Endothelial cell of umbilical vein (primary cell): ENCODE measurements at regions not wholly inside any gene's neighbourhood (a gene's known extent, or its start where the extent isn't known, plus 50 kb on each side); places are given as distances from the start of the nearest gene placed in this dataset.

Source experiments
- CTCF ChIP-seq, 2 donors: IDR thresholded peaks; 1 replicate in 1 of 2; 2 replicates in 1 of 2; pipeline ENCODE4 v1.5.1; 2011; ENCODE audit warnings: low read length in 2 of 2, mild to moderate bottlenecking in 2 of 2, moderate library complexity in 2 of 2, control low read depth in 1 of 2, inconsistent platforms in 1 of 2, low read depth in 1 of 2; ENCODE audit not compliant: insufficient read depth in 1 of 2; ENCODE audit errors: extremely low read depth in 1 of 2
- JUN ChIP-seq: IDR thresholded peaks from 2 replicates; pipeline ENCODE4 v1.6.1; 2011; ENCODE audit warnings: borderline replicate concordance, low read depth; ENCODE audit not compliant: insufficient read length, insufficient read depth
- MYC ChIP-seq: IDR thresholded peaks from one replicate; pipeline ENCODE4 v1.6.1; 2011; ENCODE audit warnings: mild to moderate bottlenecking, low read depth, low read length

- TF ChIP-seq CTCF (IDR thresholded peaks at IDR 0.05; ENCODE audit: extremely low read depth in 1 of 2, insufficient read depth in 1 of 2, low read depth in 1 of 2, low read length in 2 of 2): no peak
- no peak for TF ChIP-seq MYC
- no peak for TF ChIP-seq JUN
These were observed 169.8 kb downstream of the DRD1 start for GRCh38 chr5:175274171-175274570.
